ENCODE measurements at regions not wholly inside any gene's neighbourhood (a gene's known extent, or its start where the extent isn't known, plus 50 kb on each side); places are given as distances from the start of the nearest gene placed in this dataset.

DNA sequence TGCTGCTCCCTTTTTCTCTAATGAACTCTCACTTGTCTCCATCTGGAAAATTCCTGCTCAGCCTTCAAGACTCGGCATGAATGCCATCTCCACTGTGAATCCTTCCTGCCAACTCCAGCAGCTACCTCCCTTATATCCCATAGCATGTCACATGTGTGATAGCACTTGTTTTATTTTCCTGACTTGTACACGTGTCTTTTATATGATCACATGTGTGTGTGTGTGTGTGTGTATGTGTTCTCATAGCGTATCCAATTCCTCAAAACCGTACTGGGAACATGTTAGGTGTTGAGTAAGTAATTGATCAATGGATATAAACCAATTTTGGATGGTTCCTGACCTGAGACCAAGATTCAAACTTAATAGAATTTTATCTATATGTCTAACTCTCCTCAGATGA lies 1107.7 kb downstream of the GALC start:
- in situ Hi-C loops (cut with MboI) = no loop called here
- Histone ChIP-seq H3K36me3 (ENCODE audit: control insufficient read depth in 2 of 2, insufficient read depth in 2 of 2, low read length in 1 of 2) (no peaks in the 10 kb centered on the region), H3K4me2 (ENCODE audit: control insufficient read depth, insufficient read depth) (no peak overlapping the region), H3K4me3 (no peak overlapping the region), H2AFZ (ENCODE audit: control insufficient read depth, low read depth, low read length) (no peak overlapping the region), H3K27me3 (replicated peaks in 1 of 2; ENCODE audit: control insufficient read depth in 2 of 2, insufficient read depth in 2 of 2, low read length in 1 of 2) (no peaks in the 10 kb centered on the region), H3K9me3 (replicated peaks; ENCODE audit: control insufficient read depth, insufficient read depth, low read length) (no peaks in the 10 kb centered on the region), H3K27ac (ENCODE audit: control insufficient read depth, insufficient read depth) (no peak overlapping the region), H3K9ac (ENCODE audit: control insufficient read depth, insufficient read depth, low read length) (no peak overlapping the region), H3K4me1 (ENCODE audit: control insufficient read depth, insufficient read depth, low read length) (no peaks in the 10 kb centered on the region), H3K79me2 (ENCODE audit: control insufficient read depth, insufficient read depth, low read length) (no peaks in the 10 kb centered on the region), H4K20me1 (ENCODE audit: control insufficient read depth, insufficient read depth) (no peaks in the 10 kb centered on the region)
- no peak for DNase-seq (ENCODE audit: low read depth, low spot score)
- RAD21 ChIA-PET (ENCODE audit: unreplicated experiment) = no interaction called here
- no peak for ATAC-seq
- WGBS (ENCODE audit: insufficient coverage, insufficient replicate concordance, low lambda C conversion rate, missing lambda C conversion rate) = 13% methylated on average over 4 of the region's 4 CpGs
- FAIRE-seq = no peak
- TF ChIP-seq SREBF2 (IDR thresholded peaks at IDR 0.05; ENCODE audit: low read length) = no peak
- TF ChIP-seq ZNF384 (IDR thresholded peaks at IDR 0.05; ENCODE audit: borderline replicate concordance, low read depth, low read length) = no peak
- TF ChIP-seq ZSCAN29 (IDR thresholded peaks at IDR 0.05) = no peak
- TF ChIP-seq, protein P1, sequence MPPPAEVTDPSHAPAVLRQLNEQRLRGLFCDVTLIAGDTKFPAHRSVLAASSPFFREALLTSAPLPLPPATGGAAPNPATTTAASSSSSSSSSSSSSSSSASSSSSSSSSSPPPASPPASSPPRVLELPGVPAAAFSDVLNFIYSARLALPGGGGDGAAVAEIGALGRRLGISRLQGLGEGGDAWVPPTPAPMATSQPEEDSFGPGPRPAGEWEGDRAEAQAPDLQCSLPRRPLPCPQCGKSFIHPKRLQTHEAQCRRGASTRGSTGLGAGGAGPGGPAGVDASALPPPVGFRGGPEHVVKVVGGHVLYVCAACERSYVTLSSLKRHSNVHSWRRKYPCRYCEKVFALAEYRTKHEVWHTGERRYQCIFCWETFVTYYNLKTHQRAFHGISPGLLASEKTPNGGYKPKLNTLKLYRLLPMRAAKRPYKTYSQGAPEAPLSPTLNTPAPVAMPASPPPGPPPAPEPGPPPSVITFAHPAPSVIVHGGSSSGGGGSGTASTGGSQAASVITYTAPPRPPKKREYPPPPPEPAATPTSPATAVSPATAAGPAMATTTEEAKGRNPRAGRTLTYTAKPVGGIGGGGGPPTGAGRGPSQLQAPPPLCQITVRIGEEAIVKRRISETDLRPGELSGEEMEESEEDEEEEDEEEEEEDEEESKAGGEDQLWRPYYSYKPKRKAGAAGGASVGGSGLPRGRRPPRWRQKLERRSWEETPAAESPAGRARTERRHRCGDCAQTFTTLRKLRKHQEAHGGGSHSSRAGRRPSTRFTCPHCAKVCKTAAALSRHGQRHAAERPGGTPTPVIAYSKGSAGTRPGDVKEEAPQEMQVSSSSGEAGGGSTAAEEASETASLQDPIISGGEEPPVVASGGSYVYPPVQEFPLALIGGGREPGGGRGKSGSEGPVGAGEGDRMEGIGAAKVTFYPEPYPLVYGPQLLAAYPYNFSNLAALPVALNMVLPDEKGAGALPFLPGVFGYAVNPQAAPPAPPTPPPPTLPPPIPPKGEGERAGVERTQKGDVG (CRISPR knock-in tag; IDR thresholded peaks at IDR 0.05) = no peak
- TF ChIP-seq SMAD5 (IDR thresholded peaks at IDR 0.05; ENCODE audit: low read depth) = no peak
- no peak for TF ChIP-seq ZBED1 (IDR thresholded peaks at IDR 0.05; ENCODE audit: borderline replicate concordance)
- TF ChIP-seq HDAC2 (IDR thresholded peaks at IDR 0.05) = no peak
- TF ChIP-seq RFX5 (IDR thresholded peaks at IDR 0.05; ENCODE audit: low read depth, low read length) = no peak
- TF ChIP-seq SMARCA5 (IDR thresholded peaks at IDR 0.05) = no peak
- no peak for TF ChIP-seq RELA (IDR thresholded peaks at IDR 0.05; ENCODE audit: borderline replicate concordance, partially characterized antibody)
- TF ChIP-seq RB1 (IDR thresholded peaks at IDR 0.05; ENCODE audit: borderline replicate concordance) = no peak
- no TSS peak for BruUV-seq (replicated peaks)
- CTCF ChIA-PET = no interaction called here
- POLR2A ChIA-PET = no interaction called here
- SMC1A ChIA-PET (ENCODE audit: uncharacterized antibody, unreplicated experiment) = interaction anchor here (1.2 kb wide), 1 partner anchor 9 kb away, joined by 4 read pairs; no protein-coding TSS in a partner anchor
- intact Hi-C loops (cut with micrococcal nuclease; ENCODE audit: unreplicated experiment) = no loop called here
